ENCODE measurements at regions not wholly inside any gene's neighbourhood (a gene's known extent, or its start where the extent isn't known, plus 50 kb on each side); places are given as distances from the start of the nearest gene placed in this dataset.

- TF ChIP-seq RERE (CRISPR knock-in tag; IDR thresholded peaks at IDR 0.05; ENCODE audit: low read depth) (no peak), BRD4 (CRISPR knock-in tag; IDR thresholded peaks at IDR 0.05) (no peak), ZNF780A (CRISPR knock-in tag; IDR thresholded peaks at IDR 0.05) (no peak), HMG20A (CRISPR knock-in tag; IDR thresholded peaks at IDR 0.05; ENCODE audit: borderline replicate concordance) (no peak), ELF1 (CRISPR knock-in tag; IDR thresholded peaks at IDR 0.05) (no peak), TOE1 (CRISPR knock-in tag; IDR thresholded peaks at IDR 0.05) (no peak), PATZ1 (CRISPR knock-in tag; IDR thresholded peaks at IDR 0.05) (no peak), FOSL2 (CRISPR knock-in tag; IDR thresholded peaks at IDR 0.05) (no peak), LCORL (IDR thresholded peaks at IDR 0.05) (no peak), LCORL (CRISPR knock-in tag; IDR thresholded peaks at IDR 0.05) (no peak)
- TF ChIP-seq, protein P1, sequence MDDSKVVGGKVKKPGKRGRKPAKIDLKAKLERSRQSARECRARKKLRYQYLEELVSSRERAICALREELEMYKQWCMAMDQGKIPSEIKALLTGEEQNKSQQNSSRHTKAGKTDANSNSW (CRISPR knock-in tag; IDR thresholded peaks at IDR 0.05; ENCODE audit: borderline replicate concordance): no peak
These were observed 583.9 kb downstream of the KCTD8 start (continued) for GRCh38 chr4:43864616-43865146.

Data from HepG2 (cell line).